ENCODE measurements at regions not wholly inside any gene's neighbourhood (a gene's known extent, or its start where the extent isn't known, plus 50 kb on each side); places are given as distances from the start of the nearest gene placed in this dataset.

- TF ChIP-seq CTCF (IDR thresholded peaks at IDR 0.05; ENCODE audit: low read depth, low read length) (no peak), MYC (IDR thresholded peaks at IDR 0.05; ENCODE audit: low read depth, low read length) (no peak), POLR2A (IDR thresholded peaks at IDR 0.05; ENCODE audit: extremely low read depth, insufficient read length) (no peak)
These were observed 108.4 kb downstream of the HS3ST3B1 start for GRCh38 chr17:14409292-14409691.

All from NB4 (cell line).